T-cell (primary cell): ENCODE measurements at regions not wholly inside any gene's neighbourhood (a gene's known extent, or its start where the extent isn't known, plus 50 kb on each side); places are given as distances from the start of the nearest gene placed in this dataset.

Source experiments
- ATAC-seq, 4 experiments: fragments of 200-7000 bp in 3 of 4; fragments of 150-1000 bp in 1 of 4; cut with Tn5 transposase; replicated peaks in 1 of 4; 1 replicate in 3 of 4; 2 replicates in 1 of 4; pipeline ENCODE4 v1.10.0; 2021; ENCODE audit warnings: moderate library complexity in 3 of 4, mild to moderate bottlenecking in 2 of 4, moderate number of reproducible peaks in 1 of 4
- CTCF ChIA-PET, 2 donors: fragments of 300-600 bp; sonication (Branson Sonifier 250); formaldehyde crosslinking; loops; one replicate each; lab custom pipeline; 2022; ENCODE audit warnings: antibody characterized with exemption in 2 of 2; lab: Charles Lee
- POLR2A ChIA-PET, 2 donors: fragments of 300-600 bp; sonication (Branson Sonifier 250); formaldehyde crosslinking; loops; one replicate each; lab custom pipeline; 2022; ENCODE audit warnings: antibody characterized with exemption in 2 of 2; lab: Charles Lee
- DNase-seq, 35 experiments: peaks; one replicate each; pipeline versions ENCODE4 v3.0.0 to v3.0.0-alpha.2; 2013 to 2023
- H3K27ac ChIP-seq: one replicate; pipeline ENCODE4 v1.5.1; 2013; ENCODE audit warnings: low read length
- H3K27me3 ChIP-seq, 2 experiments: replicated peaks in 1 of 2; 1 replicate in 1 of 2; 2 replicates in 1 of 2; pipeline versions ENCODE4 v1.6.1 to v1.7.0; 2013; ENCODE audit warnings: low read length in 1 of 2, mixed read lengths in 1 of 2; ENCODE audit not compliant: control insufficient read depth in 2 of 2, insufficient read depth in 2 of 2; ENCODE audit errors: extremely low read depth in 1 of 2
- H3K36me3 ChIP-seq, 2 donors: 1 replicate in 1 of 2; 2 replicates in 1 of 2; pipeline versions ENCODE4 v1.6.1 to v1.7.0; 2013; ENCODE audit warnings: low read length in 1 of 2; ENCODE audit not compliant: control insufficient read depth in 2 of 2, insufficient read depth in 1 of 2; ENCODE audit errors: extremely low read depth in 1 of 2
- H3K4me1 ChIP-seq, 2 experiments: 1 replicate in 1 of 2; 2 replicates in 1 of 2; pipeline versions ENCODE4 v1.6.1 to v1.7.0; 2013; ENCODE audit warnings: low read length in 2 of 2, mixed read lengths in 1 of 2; ENCODE audit not compliant: insufficient read depth in 2 of 2, control insufficient read depth in 1 of 2; ENCODE audit errors: extremely low read depth in 1 of 2
- H3K4me3 ChIP-seq, 2 donors: 1 replicate in 1 of 2; 2 replicates in 1 of 2; pipeline versions ENCODE4 v1.5.1 to v1.7.0; 2013; ENCODE audit warnings: mild to moderate bottlenecking in 2 of 2, low read length in 1 of 2, moderate library complexity in 1 of 2; ENCODE audit not compliant: control insufficient read depth in 1 of 2; ENCODE audit errors: extremely low read depth in 1 of 2
- H3K9me3 ChIP-seq: 2 replicates; pipeline ENCODE4 v1.7.0; 2013
- H3K27ac Mint-ChIP-seq, 2 donors: one replicate each; pipeline ENCODE4 v1.8.0; 2020 to 2021; ENCODE audit warnings: mild to moderate bottlenecking in 2 of 2, mixed read lengths in 2 of 2
- H3K27me3 Mint-ChIP-seq, 2 donors: one replicate each; pipeline ENCODE4 v1.8.0; 2021 to 2022; ENCODE audit warnings: mixed read lengths in 2 of 2
- H3K36me3 Mint-ChIP-seq: one replicate; pipeline ENCODE4 v1.8.0; 2021; ENCODE audit warnings: mixed read lengths
- H3K4me1 Mint-ChIP-seq, 3 donors: one replicate each; pipeline ENCODE4 v1.8.0; 2020 to 2022; ENCODE audit warnings: mixed read lengths in 3 of 3, mild to moderate bottlenecking in 1 of 3
- H3K4me3 Mint-ChIP-seq, 3 donors: one replicate each; pipeline ENCODE4 v1.8.0; 2020 to 2022; ENCODE audit warnings: mild to moderate bottlenecking in 3 of 3, mixed read lengths in 3 of 3, moderate library complexity in 3 of 3
- H3K9me3 Mint-ChIP-seq, 3 donors: one replicate each; pipeline ENCODE4 v1.8.0; 2020 to 2022; ENCODE audit warnings: mixed read lengths in 3 of 3
- WGBS: methylation state at CpG from one replicate; pipeline ENCODE4 v1.1.5; 2013; ENCODE audit warnings: missing lambda C conversion rate; ENCODE audit not compliant: insufficient coverage; 5-methylcytosine and 5-hydroxymethylcytosine counted together

DNA sequence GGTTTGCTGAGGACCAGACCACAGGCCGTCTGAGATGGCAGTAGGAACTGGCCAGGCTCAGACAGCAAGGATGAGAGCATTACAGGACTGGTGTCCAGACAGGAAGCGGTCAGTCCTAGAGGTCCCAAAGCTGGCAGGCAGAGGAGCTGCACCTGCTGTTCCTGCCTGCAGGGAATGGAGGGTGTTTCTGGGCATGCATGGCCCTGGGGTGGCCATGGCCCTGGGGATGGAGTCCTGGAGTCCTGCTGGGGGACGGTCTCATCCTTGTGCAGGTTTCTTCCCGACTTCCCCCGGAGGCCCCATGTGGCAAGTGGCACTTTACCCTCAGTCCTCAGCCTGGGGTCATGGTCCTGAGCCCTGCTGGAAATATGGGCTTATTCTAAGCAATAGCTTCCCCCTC lies 274.9 kb upstream of the ADARB2 start:
- CTCF ChIA-PET: no interaction called here
- POLR2A ChIA-PET: no interaction called here

DNA sequence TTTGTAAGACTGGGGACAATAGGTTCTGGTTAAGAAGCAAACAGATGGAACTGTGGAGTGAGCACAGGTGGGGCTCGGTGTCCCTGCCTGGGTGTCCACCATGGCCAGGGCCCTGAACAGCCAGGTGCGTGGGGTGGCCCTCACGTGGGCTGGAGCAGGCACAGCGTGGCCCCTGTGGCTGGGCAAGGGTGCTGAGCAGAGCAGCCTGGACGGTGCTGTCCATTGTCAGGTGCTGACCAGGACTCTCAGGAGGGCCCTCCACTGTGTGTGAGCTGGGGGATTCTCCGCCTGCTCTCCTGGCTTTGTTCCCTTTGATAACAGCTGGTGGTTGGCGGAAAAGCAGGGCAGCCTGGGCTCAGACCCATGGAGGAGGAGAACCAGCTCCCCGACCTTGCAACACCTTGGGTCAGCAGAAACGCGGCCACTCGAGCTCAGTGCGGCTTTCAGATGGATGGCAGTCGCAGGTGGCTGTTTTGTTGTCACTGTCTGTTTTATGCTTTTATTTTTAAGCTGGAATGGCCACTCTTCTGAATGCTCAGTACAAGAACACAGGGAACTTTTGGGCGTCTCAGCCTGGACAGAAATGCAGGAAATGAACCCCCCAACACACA lies 273.9 kb upstream of the ADARB2 start:
- peaks cover 0 to 5% of the 10 kb centered on the region in 2 donors for H3K27me3 Mint-ChIP-seq
- Histone ChIP-seq H3K27ac (no peak overlapping the region), H3K4me1 (no peaks in the 10 kb centered on the region), H3K36me3 (no peaks in the 10 kb centered on the region), H3K9me3 (no peaks in the 10 kb centered on the region), H3K4me3 (no peak overlapping the region), H3K27me3 (no peaks in the 10 kb centered on the region)
- CTCF ChIA-PET: no interaction called here
- DNase-seq: no peak
- no peak for ATAC-seq
- H3K36me3 Mint-ChIP-seq: no peaks in the 10 kb centered on the region
- WGBS: 87% methylated on average over 12 of the region's 14 CpGs
- H3K9me3 Mint-ChIP-seq: no peaks in the 10 kb centered on the region
- no peak overlapping the region for H3K4me3 Mint-ChIP-seq
- no peak overlapping the region for H3K27ac Mint-ChIP-seq
- H3K4me1 Mint-ChIP-seq: peaks cover 0 to 9% (median 0%) of the 10 kb centered on the region in 3 donors
- POLR2A ChIA-PET: no interaction called here

More for the DNA sequence above, 274.9 kb upstream of the ADARB2 start:
- H3K9me3 Mint-ChIP-seq: no peaks in the 10 kb centered on the region
- ATAC-seq: no peak
- no peak overlapping the region for H3K27ac Mint-ChIP-seq
- H3K36me3 ChIP-seq: no peaks in the 10 kb centered on the region
- H3K36me3 Mint-ChIP-seq: no peaks in the 10 kb centered on the region
- H3K4me1 Mint-ChIP-seq: peaks cover 0 to 9% (median 0%) of the 10 kb centered on the region in 3 donors
- H3K9me3 ChIP-seq: no peaks in the 10 kb centered on the region
- no peak overlapping the region for H3K4me3 Mint-ChIP-seq
- peaks cover 0 to 5% of the 10 kb centered on the region in 2 donors for H3K27me3 Mint-ChIP-seq
- H3K4me1 ChIP-seq: no peaks in the 10 kb centered on the region
- no peak for DNase-seq
- no peak overlapping the region for H3K4me3 ChIP-seq
- H3K27me3 ChIP-seq: no peaks in the 10 kb centered on the region
- H3K27ac ChIP-seq: no peak overlapping the region
- 77% methylated on average over 4 of the region's 5 CpGs for WGBS

DNA sequence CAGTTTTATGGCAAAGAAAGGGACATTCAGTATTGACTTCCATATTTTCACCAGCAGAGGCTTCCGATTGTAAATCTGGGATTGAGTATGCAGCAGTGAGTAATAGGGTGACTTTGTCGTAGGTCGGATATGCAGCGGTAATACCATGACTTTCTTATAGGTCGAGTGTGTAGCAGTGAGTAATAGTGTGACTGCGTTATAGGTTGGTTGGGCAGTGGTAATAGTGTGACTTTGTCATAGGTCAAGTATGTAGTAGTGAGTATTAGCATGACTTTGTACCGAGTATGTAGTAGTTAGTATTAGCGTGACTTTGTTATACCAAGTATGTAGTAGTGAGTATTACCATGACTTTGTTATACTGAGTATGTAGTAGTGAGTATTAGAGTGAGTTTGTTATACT lies 268.2 kb upstream of the ADARB2 start:
- Mint-ChIP-seq H3K9me3 (no peaks in the 10 kb centered on the region), H3K36me3 (no peaks in the 10 kb centered on the region), H3K27me3 (peaks cover 0 to 5% of the 10 kb centered on the region in 2 donors), H3K27ac (no peak overlapping the region), H3K4me1 (no peaks in the 10 kb centered on the region), H3K4me3 (no peak overlapping the region)
- ChIA-PET CTCF (no interaction called here), POLR2A (no interaction called here)
- no peak overlapping the region for H3K4me3 ChIP-seq
- 82% methylated on average over 8 of the region's 8 CpGs for WGBS
- H3K4me1 ChIP-seq: no peaks in the 10 kb centered on the region
- peaks cover 0 to 2% of the 10 kb centered on the region in 2 experiments for H3K27me3 ChIP-seq
- H3K27ac ChIP-seq: no peak overlapping the region
- DNase-seq: no peak
- H3K9me3 ChIP-seq: no peaks in the 10 kb centered on the region
- no peaks in the 10 kb centered on the region for H3K36me3 ChIP-seq
- ATAC-seq: no peak

DNA sequence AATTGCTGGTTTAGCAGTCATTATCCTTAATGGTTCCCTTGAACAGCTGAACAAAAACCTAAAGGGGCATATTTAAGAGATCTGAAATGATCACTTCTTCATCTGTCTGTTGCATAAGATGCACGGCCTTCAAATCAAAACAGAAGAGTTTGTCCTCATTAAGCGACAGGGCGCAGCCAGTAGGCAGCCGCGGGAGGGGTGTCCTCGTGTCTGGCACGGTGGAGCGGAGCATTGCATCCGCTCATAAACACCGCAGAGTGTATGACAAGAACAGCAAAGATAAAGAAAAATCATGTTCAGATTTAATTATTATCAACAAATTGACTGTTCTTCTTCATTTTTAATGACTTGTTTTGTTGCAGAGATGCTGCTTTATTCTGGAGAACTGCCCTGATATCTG lies 255.6 kb upstream of the ADARB2 start:
- WGBS: 89% methylated on average over 3 of the region's 10 CpGs
- no peaks in the 10 kb centered on the region for H3K36me3 ChIP-seq
- H3K9me3 ChIP-seq: no peaks in the 10 kb centered on the region
- Mint-ChIP-seq H3K27ac (no peak overlapping the region), H3K9me3 (no peaks in the 10 kb centered on the region), H3K27me3 (peaks cover 0 to 1% of the 10 kb centered on the region in 2 donors), H3K36me3 (no peaks in the 10 kb centered on the region), H3K4me3 (no peak overlapping the region), H3K4me1 (no peaks in the 10 kb centered on the region)
- ATAC-seq: no peak
- DNase-seq: no peak
- H3K4me3 ChIP-seq: no peak overlapping the region
- H3K27me3 ChIP-seq: peaks cover 0 to 4% of the 10 kb centered on the region in 2 experiments
- H3K4me1 ChIP-seq: no peaks in the 10 kb centered on the region
- H3K27ac ChIP-seq: no peak overlapping the region
- ChIA-PET POLR2A (no interaction called here), CTCF (no interaction called here)

GRCh38 chr10:1989090-1989489 lies 251.8 kb upstream of the ADARB2 start:
- peaks cover 4 to 6% of the 10 kb centered on the region in 2 donors for H3K27me3 Mint-ChIP-seq
- no peaks in the 10 kb centered on the region for H3K4me1 Mint-ChIP-seq
- WGBS: 84% methylated on average over 3 of the region's 5 CpGs
- POLR2A ChIA-PET: no interaction called here
- no peaks in the 10 kb centered on the region for H3K9me3 Mint-ChIP-seq
- H3K27me3 ChIP-seq: no peaks in the 10 kb centered on the region
- CTCF ChIA-PET: no interaction called here
- no peaks in the 10 kb centered on the region for H3K36me3 Mint-ChIP-seq
- no peak overlapping the region for H3K4me3 Mint-ChIP-seq
- H3K4me1 ChIP-seq: no peaks in the 10 kb centered on the region
- no peak for ATAC-seq
- no peaks in the 10 kb centered on the region for H3K9me3 ChIP-seq
- H3K27ac ChIP-seq: no peak overlapping the region
- H3K27ac Mint-ChIP-seq: no peak overlapping the region
- no peak for DNase-seq
- H3K4me3 ChIP-seq: no peak overlapping the region
- H3K36me3 ChIP-seq: no peaks in the 10 kb centered on the region

- POLR2A ChIA-PET: no interaction called here
- no peak for DNase-seq
- ATAC-seq: no peak
- CTCF ChIA-PET: no interaction called here
- peaks cover 8% of the 10 kb centered on the region in 2 donors for H3K27me3 Mint-ChIP-seq
- Histone ChIP-seq H3K9me3 (no peaks in the 10 kb centered on the region), H3K27me3 (peaks cover 0 to 4% of the 10 kb centered on the region in 2 experiments), H3K27ac (no peak overlapping the region), H3K4me3 (no peak overlapping the region), H3K4me1 (no peaks in the 10 kb centered on the region), H3K36me3 (no peaks in the 10 kb centered on the region)
- H3K4me3 Mint-ChIP-seq: no peak overlapping the region
- H3K36me3 Mint-ChIP-seq: no peaks in the 10 kb centered on the region
- peaks cover 0 to 16% (median 5%) of the 10 kb centered on the region in 3 donors for H3K9me3 Mint-ChIP-seq
- WGBS: 60% methylated on average over 1 of the region's 3 CpGs
- H3K4me1 Mint-ChIP-seq: peaks cover 0 to 1% (median 0%) of the 10 kb centered on the region in 3 donors
- no peak overlapping the region for H3K27ac Mint-ChIP-seq
Observed at GRCh38 chr10:1981976-1982375, 244.7 kb upstream of the ADARB2 start.

DNA sequence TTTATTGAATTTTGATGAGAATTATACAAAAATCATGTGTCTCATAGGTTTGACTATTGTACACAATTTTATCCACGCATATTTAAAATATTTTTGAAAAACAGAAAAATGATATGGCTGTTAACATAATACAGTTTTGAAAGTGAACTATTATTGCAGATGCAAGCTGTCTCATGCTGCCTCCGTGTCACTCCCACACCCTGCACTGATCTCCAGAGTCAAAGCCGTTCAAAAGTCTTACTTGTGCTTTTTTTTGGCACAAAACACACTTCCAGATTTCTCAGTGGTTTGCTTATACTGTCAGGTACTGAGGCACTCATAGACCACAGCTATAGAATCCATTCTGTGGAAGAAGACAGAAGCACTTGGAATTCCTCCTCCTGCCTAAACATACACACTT lies 243.1 kb upstream of the ADARB2 start:
- ChIA-PET CTCF (no interaction called here), POLR2A (no interaction called here)
- DNase-seq (no peak), ATAC-seq (no peak)
- Histone ChIP-seq H3K27ac (no peak overlapping the region), H3K9me3 (no peaks in the 10 kb centered on the region), H3K36me3 (no peaks in the 10 kb centered on the region), H3K4me1 (no peaks in the 10 kb centered on the region), H3K4me3 (no peak overlapping the region), H3K27me3 (peaks cover 0 to 4% of the 10 kb centered on the region in 2 experiments)
- 58% methylated on average over 2 of the region's 3 CpGs for WGBS
- Mint-ChIP-seq H3K27ac (no peak overlapping the region), H3K36me3 (no peaks in the 10 kb centered on the region), H3K4me3 (no peak overlapping the region), H3K9me3 (peaks cover 0 to 16% (median 5%) of the 10 kb centered on the region in 3 donors), H3K4me1 (peaks cover 0 to 1% (median 0%) of the 10 kb centered on the region in 3 donors), H3K27me3 (peaks cover 8% of the 10 kb centered on the region in 2 donors)
